ENCODE measurements at regions not wholly inside any gene's neighbourhood (a gene's known extent, or its start where the extent isn't known, plus 50 kb on each side); places are given as distances from the start of the nearest gene placed in this dataset.

GRCh38 chr3:166125179-166125578, 288.0 kb upstream of the BCHE start:
- intact Hi-C loops (cut with DNase I): no loop called here
- Histone ChIP-seq H3K9me3 (ENCODE audit: control insufficient read depth in 2 of 3, insufficient read depth in 1 of 3, low read length in 3 of 3) (peaks cover 0 to 2% (median 0%) of the 10 kb centered on the region in 3 donors), H3K4me3 (ENCODE audit: low read length in 3 of 3) (no peak overlapping the region), H3K27ac (ENCODE audit: low read depth in 2 of 2, low read length in 2 of 2) (no peak overlapping the region), H3K4me1 (ENCODE audit: control insufficient read depth in 2 of 3, insufficient read depth in 2 of 3, low read depth in 1 of 3, low read length in 3 of 3) (no peaks in the 10 kb centered on the region), H3K27me3 (ENCODE audit: control insufficient read depth, insufficient read depth, low read length) (no peaks in the 10 kb centered on the region), H3K9ac (ENCODE audit: low read length in 3 of 3) (no peak overlapping the region), H3K36me3 (ENCODE audit: control insufficient read depth in 2 of 3, insufficient read depth in 3 of 3, low read length in 3 of 3) (no peaks in the 10 kb centered on the region)
- no peak for FAIRE-seq
- TF ChIP-seq CTCF (IDR thresholded peaks at IDR 0.05; ENCODE audit: borderline replicate concordance, extremely low read depth, insufficient read depth): no peak
- no peak for DNase-seq

- intact Hi-C loops (cut with DNase I): no loop called here
- TF ChIP-seq CTCF (IDR thresholded peaks at IDR 0.05; ENCODE audit: borderline replicate concordance, extremely low read depth, insufficient read depth): no peak
- no peaks in the 10 kb centered on the region for H3K4me1 ChIP-seq (ENCODE audit: control insufficient read depth in 2 of 3, insufficient read depth in 2 of 3, low read depth in 1 of 3, low read length in 3 of 3)
- no peaks in the 10 kb centered on the region for H3K36me3 ChIP-seq (ENCODE audit: control insufficient read depth in 2 of 3, insufficient read depth in 3 of 3, low read length in 3 of 3)
- H3K4me3 ChIP-seq (ENCODE audit: low read length in 3 of 3): no peak overlapping the region
- no peaks in the 10 kb centered on the region for H3K9me3 ChIP-seq (ENCODE audit: control insufficient read depth in 2 of 3, insufficient read depth in 1 of 3, low read length in 3 of 3)
- no peak for FAIRE-seq
- H3K27ac ChIP-seq (ENCODE audit: low read depth in 2 of 2, low read length in 2 of 2): no peak overlapping the region
- no peaks in the 10 kb centered on the region for H3K27me3 ChIP-seq (ENCODE audit: control insufficient read depth, insufficient read depth, low read length)
- DNase-seq: peak in 2 of 5 donors; percentile 0 to 3
- no peak overlapping the region for H3K9ac ChIP-seq (ENCODE audit: low read length in 3 of 3)
These were observed 286.4 kb upstream of the BCHE start for GRCh38 chr3:166123576-166123975.

GRCh38 chr3:166123088-166123487, 285.9 kb upstream of the BCHE start:
- no peaks in the 10 kb centered on the region for H3K36me3 ChIP-seq (ENCODE audit: control insufficient read depth in 2 of 3, insufficient read depth in 3 of 3, low read length in 3 of 3)
- no peak overlapping the region for H3K27ac ChIP-seq (ENCODE audit: low read depth in 2 of 2, low read length in 2 of 2)
- no peaks in the 10 kb centered on the region for H3K27me3 ChIP-seq (ENCODE audit: control insufficient read depth, insufficient read depth, low read length)
- no peak for TF ChIP-seq CTCF (IDR thresholded peaks at IDR 0.05; ENCODE audit: borderline replicate concordance, extremely low read depth, insufficient read depth)
- no peak overlapping the region for H3K9ac ChIP-seq (ENCODE audit: low read length in 3 of 3)
- H3K9me3 ChIP-seq (ENCODE audit: control insufficient read depth in 2 of 3, insufficient read depth in 1 of 3, low read length in 3 of 3): no peaks in the 10 kb centered on the region
- DNase-seq: peak in 1 of 5 donors; percentile 3
- FAIRE-seq: no peak
- H3K4me1 ChIP-seq (ENCODE audit: control insufficient read depth in 2 of 3, insufficient read depth in 2 of 3, low read depth in 1 of 3, low read length in 3 of 3): no peaks in the 10 kb centered on the region
- no peak overlapping the region for H3K4me3 ChIP-seq (ENCODE audit: low read length in 3 of 3)
- intact Hi-C loops (cut with DNase I): no loop called here

GRCh38 chr3:166118049-166118448, 280.8 kb upstream of the BCHE start:
- Histone ChIP-seq H3K9ac (ENCODE audit: low read length in 3 of 3) (no peak overlapping the region), H3K9me3 (ENCODE audit: control insufficient read depth in 2 of 3, insufficient read depth in 1 of 3, low read length in 3 of 3) (no peaks in the 10 kb centered on the region), H3K27ac (ENCODE audit: low read depth in 2 of 2, low read length in 2 of 2) (no peak overlapping the region), H3K4me3 (ENCODE audit: low read length in 3 of 3) (no peak overlapping the region), H3K36me3 (ENCODE audit: control insufficient read depth in 2 of 3, insufficient read depth in 3 of 3, low read length in 3 of 3) (no peaks in the 10 kb centered on the region), H3K27me3 (ENCODE audit: control insufficient read depth, insufficient read depth, low read length) (no peaks in the 10 kb centered on the region), H3K4me1 (ENCODE audit: control insufficient read depth in 2 of 3, insufficient read depth in 2 of 3, low read depth in 1 of 3, low read length in 3 of 3) (no peaks in the 10 kb centered on the region)
- FAIRE-seq (no peak), DNase-seq (no peak)
- intact Hi-C loops (cut with DNase I): no loop called here
- no peak for TF ChIP-seq CTCF (IDR thresholded peaks at IDR 0.05; ENCODE audit: borderline replicate concordance, extremely low read depth, insufficient read depth)
